ENCODE measurements at regions not wholly inside any gene's neighbourhood (a gene's known extent, or its start where the extent isn't known, plus 50 kb on each side); places are given as distances from the start of the nearest gene placed in this dataset.
"Not testable (repeated sequence)": the region's sequence is repeated elsewhere in the genome, so short reads cannot be mapped to it uniquely, and the experiment has no call there.

DNA sequence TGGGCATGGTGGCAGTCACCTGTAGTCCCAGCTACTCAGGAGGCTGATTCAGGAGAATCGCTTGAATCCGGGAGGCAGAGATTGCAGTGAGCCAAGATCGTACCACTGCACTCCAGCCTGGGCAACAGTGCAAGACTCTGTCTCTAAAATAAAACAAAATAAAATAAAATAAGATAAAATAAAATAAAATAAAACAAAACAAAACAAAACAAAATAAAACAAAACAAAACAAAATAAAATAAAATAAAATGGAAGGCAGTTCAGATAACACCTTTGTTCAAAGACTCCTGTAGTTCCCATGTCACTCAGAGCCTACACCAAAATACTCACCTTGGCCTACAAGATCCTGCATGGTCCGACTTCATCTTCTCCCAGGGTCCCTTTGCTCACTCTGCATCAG is 61.3 kb downstream of the SYF2 start:
- not testable (repeated sequence) for DNase-seq

DNA sequence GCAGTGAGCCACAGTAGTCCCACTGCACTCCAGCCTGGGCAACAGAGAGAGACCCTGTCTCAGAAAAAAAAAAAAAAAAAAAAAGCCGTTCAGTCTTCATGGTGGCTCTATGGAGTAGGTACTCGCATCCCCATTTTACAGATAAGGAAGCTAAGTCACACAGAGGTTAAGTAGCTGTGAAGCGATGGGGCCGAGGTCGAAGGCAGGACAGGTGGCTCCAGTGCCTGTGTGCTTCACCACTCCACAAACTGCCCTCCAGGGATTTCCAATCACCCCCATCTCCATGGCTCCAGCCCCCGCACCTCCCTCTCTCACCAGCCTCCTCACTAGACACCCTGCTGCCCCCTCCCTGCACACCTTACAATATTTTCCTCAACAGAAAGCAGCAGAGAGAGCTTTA is 61.9 kb downstream of the SYF2 start:
- DNase-seq, result no peak

DNA sequence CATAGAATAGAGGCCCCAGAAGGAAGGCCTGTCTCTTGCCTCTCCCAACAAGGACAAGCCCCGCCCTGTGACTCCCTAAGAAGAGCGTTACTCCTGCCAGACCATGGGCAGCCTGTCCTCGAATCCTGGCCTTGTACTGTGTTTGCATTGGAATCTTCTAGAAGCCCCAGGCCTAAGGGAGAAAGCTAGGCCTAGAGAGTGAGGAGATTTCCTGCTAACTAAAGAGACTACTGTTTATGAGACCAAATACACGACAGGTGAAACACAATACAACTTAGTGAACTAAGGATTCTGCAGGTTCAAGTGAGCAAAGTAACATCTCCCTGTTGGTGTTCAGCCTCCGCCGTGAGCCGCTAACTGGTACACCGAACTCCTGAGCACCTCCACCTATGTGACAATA is 62.7 kb downstream of the SYF2 start:
- DNase-seq, result no peak

DNA sequence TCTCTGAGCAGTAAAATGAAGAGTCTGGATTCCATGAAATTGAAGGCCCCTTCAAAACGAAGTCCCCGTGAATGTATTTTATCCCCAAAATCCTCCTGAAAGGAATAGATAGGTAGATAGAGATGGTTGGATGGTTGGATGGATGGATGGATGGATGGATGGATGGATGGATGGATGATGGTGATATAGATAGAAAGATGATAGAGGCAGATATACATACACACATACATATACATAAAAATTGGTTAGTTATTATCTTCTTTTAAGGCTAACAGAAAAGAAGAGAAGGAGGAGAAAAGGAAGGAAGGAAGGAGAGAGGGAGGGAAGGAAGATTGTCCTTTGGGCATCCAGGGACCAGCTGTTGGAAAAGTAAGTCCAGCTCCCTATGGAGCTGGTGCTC is 63.1 kb downstream of the SYF2 start:
- DNase-seq, result no peak

DNA sequence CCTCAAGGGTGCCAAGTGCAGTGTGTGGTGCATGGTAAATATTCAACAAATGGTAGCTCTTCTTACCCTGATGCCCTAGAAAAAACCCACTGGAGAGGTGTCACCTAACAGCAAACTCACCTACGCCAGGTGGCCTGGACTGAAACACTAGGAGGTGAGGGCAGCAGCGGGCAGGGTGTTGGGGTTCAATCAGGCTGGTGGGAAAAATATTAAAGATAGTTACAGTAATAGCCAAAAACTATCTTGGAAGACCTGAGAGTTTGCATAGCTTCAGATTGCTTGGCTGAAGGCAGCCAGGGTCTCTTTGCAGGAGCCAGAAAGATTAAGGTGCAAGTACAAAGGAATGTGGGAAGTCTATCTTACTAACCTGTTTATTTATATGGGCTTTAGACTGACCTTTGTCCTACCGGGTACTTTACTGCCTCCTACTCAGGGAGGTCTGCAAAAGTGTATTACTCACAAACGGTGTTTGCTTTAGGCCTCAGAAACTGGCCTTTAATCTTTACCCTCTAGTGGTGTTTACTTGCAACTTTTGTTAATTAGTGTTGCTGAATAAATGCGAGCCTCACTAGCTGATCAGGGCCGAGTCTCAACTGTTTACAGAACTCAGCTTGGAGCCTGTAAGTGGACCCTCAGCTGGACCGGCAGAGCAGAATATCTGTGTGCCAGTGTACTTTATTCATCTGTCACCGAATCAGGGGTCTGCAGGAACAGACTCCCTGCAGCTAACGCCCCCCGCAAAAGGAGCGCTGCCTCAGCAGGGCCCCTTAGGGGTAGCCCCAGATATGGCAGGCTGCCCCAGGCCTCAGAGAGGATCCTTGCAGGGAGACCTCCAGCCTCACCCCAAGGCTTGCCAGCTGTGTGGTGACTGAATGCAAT is 63.9 kb downstream of the SYF2 start:
- DNase-seq, result no peak

DNA sequence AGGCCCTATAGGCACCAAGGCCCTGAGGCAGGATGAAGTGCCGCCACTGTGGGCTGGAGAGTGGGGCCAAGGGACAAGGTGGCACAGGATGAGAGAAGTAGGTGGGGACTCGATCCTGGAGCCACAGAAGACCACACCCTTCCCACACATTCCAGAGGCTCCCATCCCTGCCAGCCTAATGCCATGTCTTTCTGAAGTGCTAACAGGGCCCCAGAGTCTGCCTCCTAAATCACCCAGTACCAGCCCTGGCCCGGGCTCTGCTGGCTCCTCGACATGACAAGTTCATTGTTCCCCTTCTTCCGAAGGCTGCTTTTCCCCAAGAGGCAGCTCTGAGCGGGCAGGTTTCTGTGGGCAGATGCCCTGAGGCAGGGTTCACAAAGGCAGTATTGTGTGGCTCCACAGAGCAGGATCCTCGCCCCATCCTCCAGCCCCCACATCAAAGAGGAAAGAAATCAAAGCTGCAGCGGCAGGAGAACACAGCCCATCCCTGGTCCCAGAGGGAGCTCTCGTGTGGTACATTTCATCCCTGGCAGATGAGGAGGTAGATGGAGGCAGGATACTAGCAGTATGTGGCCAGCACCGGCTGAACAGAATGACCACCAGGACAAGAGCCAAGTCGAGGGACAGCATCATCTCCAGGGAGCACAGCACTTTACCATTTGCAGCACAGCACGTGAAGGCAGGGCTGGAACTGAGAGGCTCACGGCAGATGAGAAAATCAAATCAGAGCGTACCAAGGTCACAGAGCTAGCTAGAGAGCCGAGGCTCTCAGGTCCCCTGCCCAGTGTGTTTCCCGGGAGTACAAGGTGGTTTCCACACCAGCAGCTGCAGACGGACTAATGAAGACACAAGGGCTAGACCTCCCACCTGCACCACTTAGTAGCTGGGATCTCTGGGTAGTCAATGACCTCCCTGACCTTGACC is 64.8 kb downstream of the SYF2 start:
- DNase-seq, result no peak

DNA sequence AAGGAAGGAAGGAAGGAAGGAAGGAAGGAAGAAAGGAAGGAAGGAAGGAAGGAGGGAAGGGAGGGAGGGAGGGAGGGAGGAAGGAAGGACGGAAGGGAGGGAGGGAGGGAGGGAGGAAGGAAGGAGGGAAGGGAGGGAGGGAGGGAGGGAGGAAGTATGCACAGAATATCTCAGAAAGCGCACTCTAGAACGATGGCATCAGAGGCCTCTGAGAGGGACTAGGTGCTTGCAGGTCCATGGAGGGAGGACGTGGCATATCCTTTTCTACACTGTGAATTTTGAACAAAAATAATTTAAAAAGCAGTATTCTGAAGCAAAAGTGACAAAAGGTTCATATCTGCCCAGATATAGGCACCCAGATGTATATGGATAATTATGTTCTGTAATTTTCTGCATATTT is 65.5 kb downstream of the SYF2 start:
- no peak for DNase-seq

DNA sequence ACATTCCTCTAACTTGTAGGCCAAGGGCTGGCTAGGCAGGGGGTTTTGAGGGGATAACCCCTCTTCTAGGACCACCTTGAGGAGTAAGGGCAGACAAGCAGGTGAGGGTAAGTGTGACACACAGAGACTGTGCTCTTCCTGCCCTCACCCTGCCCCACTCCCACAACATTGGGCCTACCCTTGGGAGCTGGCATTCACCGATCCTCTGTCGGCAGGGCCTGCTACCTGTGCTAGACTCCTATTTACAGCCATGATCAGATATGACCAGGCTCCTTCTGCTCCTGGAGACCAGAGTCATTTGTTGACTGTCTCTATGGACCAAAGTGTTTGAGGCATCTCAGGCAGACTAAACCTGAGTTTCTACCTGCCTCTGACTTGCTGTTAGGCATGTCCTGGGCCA is 68.3 kb downstream of the SYF2 start:
- no peak for DNase-seq

DNA sequence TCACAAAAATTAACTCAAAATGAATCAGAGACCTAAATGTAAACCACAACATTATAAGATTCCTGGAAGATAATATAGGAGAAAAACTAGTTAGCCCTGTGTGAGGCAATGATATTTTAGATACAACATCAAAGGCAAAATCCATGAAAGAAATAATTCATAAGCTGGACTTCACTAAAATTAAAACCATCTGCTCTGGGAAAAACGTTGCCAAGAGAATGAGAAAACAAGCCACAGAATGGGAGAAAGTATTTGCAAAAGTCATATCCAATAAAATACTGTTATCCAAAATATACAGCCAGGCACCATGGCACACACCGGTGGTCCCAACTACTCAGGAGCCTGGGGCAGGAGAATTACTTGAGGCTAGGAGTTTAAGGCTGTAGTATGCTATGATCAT is 70.3 kb downstream of the SYF2 start:
- no peak for DNase-seq

DNA sequence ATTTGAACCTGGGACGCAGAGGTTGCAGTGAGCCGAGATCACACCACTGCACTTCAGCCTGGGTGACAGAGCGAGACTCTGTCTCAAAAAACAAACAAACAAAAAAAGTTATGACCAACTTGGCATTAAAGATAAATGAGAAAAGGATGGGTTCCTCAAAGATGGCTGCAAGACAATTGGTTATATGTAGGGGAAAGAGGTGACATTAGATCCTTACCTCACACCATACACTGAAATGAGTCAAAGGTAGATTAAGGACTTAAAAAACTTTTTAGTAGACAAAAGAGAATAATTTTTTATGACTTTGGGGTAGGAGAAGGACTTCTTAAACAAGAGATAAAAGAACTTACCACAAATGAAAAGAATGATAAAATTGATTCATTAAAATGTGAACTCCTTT is 74.5 kb downstream of the SYF2 start:
- DNase-seq, result no peak

DNA sequence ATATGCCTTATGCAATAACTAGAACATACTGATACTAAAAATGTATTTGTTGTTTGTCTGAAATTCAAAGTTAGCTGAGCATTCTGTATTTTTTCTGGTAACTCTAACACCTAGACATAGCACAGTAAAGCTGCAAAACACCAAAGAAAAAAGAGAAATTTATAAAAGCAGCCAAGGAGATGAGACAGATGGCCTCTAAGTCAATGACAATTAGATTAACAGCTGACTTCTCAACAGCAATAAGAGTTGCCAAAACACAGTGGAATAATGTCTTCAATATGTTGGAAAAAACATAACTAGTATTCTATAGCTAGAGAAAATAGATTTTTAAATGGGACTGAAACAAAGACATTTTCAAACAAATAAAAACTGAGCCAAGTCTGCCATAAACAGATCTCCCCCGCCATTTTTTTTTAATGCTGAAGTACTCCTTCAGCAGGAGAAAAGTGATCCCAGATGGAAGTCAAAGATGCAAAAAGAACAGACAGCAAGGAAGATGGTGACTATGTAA is 81.3 kb downstream of the SYF2 start:
- DNase-seq, result peak; percentile 43

DNA sequence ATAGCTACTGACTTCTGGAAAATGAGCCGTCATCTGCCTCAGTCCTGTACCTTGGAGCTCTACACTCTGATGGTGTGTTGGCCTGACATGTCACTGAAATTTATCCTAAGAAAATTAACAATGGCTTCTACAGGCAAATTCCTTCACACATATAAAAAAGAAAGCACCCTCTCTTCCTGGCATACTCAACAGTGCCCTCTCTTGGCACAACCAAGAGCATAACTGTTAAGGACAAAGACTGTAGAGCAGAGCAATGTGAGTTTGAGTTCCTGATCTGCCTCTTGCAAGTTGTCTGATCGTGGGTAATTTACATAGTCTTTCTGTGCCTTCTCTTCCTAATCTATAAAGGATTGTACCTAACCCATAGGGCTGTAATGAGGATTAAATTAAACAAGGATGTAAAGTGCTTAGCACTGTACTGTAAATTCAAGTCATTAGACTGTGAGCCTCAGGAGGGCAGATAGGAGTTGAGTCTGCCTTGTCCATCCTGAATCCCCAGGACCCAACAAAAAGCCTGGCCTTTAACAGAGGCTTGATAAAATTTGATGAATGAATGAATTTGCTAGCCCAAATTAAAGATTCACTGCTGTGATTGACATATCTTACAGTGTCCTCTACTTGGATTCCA is 83.5 kb downstream of the SYF2 start:
- DNase-seq, result no peak

DNA sequence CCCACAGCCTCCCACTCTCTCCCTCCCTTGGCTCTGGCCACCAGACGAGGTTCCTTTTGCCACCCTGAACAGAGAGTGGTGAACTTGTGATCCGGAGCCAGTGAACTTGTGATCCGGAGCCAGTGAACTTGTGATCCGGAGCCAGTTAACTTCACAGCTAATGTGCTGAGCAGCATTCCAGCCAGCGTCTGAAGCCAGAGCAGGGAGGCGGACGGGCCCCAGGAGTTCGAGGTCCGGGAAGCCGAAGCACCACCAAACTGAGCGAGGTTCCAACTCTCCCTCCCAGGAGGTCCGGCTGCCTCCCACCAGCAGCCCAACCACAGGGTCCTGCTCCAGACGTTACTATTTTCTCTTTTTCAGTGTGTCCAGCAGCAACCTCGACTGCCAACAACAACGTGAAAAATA is 85.8 kb downstream of the SYF2 start:
- DNase-seq, result no peak

DNA sequence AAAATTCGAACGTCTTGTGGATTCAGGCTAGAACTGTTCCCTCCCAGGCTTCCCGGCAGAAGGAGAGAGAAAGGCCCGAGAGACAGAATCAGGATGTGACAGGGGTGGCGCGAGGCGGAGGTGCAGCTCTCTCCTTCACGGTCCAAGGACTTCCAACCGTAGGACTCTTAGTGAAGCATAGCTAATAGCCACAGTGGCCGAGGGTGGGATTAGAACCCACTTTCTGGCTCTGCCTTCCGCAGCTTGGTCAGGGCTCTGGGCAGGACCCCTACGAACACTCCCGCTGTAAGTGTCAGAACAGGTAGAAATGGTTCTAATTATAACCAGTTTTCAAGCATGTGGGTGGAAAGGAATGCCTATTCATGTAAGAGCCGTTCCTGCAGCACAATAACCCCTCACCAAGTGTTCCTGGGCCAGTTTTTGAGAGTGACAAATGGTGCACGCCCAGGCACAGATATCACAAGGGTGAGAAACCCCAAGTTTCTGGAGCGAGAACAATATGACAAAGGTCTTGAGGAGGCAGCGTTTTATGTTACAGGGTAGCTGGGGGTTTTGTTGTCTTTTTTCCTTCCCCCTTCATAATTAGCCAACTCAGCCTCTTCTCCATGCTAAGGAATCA is 86.4 kb downstream of the SYF2 start:
- no peak for DNase-seq

DNA sequence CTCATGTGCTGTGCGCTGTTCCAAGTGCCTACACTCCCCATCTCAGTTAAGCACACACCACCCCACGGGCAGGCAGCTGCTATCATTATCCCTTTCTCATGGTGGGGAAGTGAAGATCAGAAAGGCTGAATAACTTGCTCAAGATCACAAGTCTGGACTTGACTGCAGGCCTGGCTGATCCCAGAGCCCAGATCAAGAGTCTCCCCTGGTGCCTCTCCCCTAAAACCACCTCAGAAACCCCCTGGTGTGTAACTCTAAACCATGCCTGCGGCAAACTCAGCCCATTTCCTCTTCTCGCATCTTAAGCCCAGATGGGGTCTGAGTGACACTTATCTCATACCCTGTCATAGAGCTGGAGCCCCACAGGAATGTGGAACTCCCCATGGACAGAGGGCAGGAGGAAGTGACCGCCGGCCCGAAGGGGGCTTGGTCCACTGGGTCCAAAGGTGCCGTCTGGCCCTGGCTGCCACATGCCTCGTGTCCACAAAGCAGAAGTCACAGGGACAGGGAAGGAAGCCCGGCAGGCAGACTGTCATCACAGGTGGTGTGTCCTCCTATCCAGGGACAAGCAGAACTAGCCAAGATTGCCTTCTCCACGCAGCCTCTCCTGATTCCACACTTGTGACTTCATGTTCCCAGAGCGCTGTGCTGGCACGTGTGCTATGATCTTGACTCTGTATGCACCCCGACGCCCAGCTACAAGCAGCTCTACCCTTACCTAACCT is 92.1 kb downstream of the SYF2 start:
- no peak for DNase-seq

DNA sequence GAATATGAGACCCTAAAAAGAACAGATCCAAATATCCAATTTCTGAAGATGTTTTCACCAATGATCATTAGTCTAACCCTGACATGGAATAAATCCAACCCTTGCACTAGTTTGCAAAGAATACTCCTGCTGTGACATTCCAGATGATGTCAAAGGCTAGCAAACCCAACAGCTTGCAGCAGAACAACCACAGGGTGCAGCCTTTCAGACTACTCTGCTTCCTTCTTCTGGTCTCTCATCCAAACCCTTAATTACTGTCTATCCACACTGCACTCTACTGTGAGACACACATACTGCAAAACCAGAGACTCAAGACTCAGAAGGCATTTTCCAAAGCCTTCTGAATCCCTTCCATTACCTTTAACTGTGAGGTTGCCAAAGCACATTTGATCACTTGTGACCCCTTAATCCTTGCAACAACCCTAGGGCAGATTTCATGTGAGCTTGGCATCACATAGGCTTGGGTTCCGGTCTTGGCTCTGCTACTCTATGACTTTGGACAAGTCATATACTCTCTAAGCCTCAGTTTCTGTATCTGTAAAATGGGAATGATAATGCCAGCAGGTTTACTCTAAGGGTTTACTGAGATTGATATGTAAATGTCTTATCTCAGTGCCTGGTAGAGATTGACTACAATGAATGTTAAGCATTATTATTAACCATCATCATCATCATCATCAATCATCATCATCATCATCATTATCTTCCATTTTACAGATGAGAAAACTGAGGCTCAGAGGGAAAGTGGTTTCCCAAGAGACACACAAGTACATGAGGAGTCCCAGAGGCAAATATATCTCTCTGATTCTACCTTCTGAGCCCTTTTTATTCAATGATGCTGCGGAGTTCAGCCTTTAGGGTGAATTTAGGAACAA is 94.5 kb downstream of the SYF2 start:
- no peak for DNase-seq

DNA sequence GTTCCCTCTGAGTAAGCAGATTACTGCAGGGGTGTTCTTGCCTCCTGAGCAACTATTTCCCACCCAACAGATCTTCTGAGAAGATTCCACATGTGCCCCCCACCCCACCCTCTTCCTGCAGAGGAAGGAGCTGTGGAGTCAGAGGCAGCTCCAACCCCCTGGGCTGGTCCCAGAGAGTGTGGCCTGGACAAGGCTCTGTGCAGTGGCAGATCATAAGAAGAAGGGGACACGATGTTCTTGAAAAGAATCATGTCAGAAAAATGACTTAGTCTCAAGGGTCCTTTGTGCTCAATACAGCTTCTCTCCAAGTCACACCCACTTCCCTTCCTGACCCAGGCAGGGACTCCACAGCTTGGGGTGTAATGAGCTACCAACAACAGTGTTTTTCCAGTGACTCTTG is 95.2 kb downstream of the SYF2 start:
- no peak for DNase-seq

DNA sequence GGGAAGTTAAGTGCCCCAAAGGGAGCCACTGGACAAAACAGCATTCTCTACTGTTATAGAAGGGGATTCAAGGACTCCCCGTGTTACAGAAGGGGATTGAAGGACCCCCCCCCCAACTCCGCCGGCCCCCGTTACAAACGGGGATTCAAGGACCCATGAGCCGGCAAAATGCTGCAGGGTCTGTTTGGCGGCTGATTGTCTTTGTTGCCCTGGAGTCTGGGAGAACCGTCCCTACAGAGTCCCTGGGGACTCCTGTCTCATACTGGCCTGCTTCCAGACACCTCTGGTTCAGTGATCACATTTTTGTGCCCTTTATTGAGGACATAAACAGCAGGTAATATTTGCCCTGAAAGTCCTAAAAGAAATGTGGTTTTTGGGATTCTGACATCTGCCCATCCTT is 96.4 kb downstream of the SYF2 start:
- no peak for DNase-seq

DNA sequence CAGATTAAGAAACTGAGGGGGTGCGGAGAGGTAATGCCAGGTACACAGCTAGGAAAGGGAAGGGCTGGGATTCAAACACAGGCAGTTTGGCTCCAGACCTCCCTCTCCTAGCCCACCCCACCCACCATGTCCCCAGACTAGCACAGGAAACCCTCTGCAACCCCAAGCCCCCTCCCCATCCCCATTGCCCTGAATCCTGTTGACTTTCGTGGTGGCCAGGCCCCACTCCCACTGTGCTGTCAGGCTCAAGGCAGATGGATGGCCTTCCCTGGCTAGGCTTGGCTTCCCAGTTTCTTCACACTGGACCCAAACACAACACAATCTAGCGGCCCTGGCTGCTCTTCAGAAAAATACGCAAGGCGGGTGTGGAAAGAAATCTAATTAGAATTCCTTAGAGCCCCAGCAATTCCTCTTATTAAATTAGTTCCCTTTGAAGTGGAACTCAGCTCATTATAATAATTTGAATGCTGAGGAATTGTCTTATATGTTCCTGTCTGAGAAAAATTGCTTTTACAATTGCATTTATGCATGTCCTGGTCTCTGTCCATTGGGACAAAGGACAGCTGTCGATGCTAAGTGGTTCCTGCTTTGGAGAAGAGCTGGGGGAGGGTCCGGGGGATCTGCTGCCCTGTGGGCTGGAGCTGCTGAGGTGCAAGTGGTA is 97.4 kb downstream of the SYF2 start:
- no peak for DNase-seq

DNA sequence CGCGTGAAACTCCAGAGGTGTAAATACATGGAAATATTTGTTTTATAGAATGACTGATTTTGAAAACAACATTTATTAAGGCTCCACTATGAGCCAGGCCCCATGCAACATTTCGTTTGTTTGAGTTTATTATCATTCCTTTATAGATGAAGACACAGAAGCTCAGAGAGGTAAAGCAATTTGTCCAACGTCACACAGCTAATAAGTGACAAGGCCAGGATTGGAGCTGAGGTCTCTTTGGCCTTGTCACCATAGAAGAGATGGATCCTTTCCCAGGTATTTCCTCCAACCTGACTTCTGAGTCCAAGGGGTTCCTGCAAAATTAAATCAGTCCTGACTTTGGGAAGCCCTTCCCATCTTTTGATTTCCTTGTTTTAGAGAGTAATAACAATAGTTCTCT is 98.0 kb downstream of the SYF2 start:
- DNase-seq, result no peak
